Hepatocyte (in vitro differentiated cells): ENCODE measurements at regions not wholly inside any gene's neighbourhood (a gene's known extent, or its start where the extent isn't known, plus 50 kb on each side); places are given as distances from the start of the nearest gene placed in this dataset.

Source experiments
- DNase-seq: peaks from one replicate; pipeline ENCODE4 v3.0.0-alpha.2; 2016; ENCODE audit warnings: low spot score
- H2AFZ ChIP-seq: fragments of 200-600 bp; sonication (generic); 2 replicates; pipeline ENCODE4 v1.6.0; 2016; ENCODE audit warnings: antibody characterized with exemption, mild to moderate bottlenecking
- H3K27ac ChIP-seq: fragments of 200-600 bp; sonication (generic); 2 replicates; pipeline ENCODE4 v1.5.1; 2016; ENCODE audit warnings: mild to moderate bottlenecking
- H3K27me3 ChIP-seq: fragments of 200-600 bp; sonication (generic); 2 replicates; pipeline ENCODE4 v1.6.1; 2016
- H3K36me3 ChIP-seq: fragments of 200-600 bp; sonication (generic); replicated peaks from 2 replicates; pipeline ENCODE4 v1.5.1; 2016; ENCODE audit warnings: low read depth; ENCODE audit not compliant: insufficient read depth
- H3K4me1 ChIP-seq: fragments of 200-600 bp; sonication (generic); 2 replicates; pipeline ENCODE4 v1.5.1; 2016; ENCODE audit warnings: mild to moderate bottlenecking, moderate library complexity; ENCODE audit not compliant: insufficient read depth
- H3K4me2 ChIP-seq: fragments of 200-600 bp; sonication (generic); 2 replicates; pipeline ENCODE4 v1.6.0; 2016
- H3K4me3 ChIP-seq: fragments of 200-600 bp; sonication (generic); 2 replicates; pipeline ENCODE4 v1.5.1; 2016; ENCODE audit warnings: mild to moderate bottlenecking
- H3K79me2 ChIP-seq: fragments of 200-600 bp; sonication (generic); 2 replicates; pipeline ENCODE4 v1.6.0; 2017; ENCODE audit warnings: mild to moderate bottlenecking
- H3K9me2 ChIP-seq: fragments of 200-600 bp; sonication (generic); replicated peaks from 2 replicates; pipeline ENCODE4 v1.6.0; 2017; ENCODE audit warnings: mild to moderate bottlenecking; ENCODE audit not compliant: insufficient read depth
- H3K9me3 ChIP-seq: fragments of 200-600 bp; sonication (generic); 2 replicates; pipeline ENCODE4 v1.5.1; 2016; ENCODE audit warnings: low read depth, mild to moderate bottlenecking
- H4K20me1 ChIP-seq: fragments of 200-600 bp; sonication (generic); 2 replicates; pipeline ENCODE4 v1.6.0; 2016; ENCODE audit warnings: mild to moderate bottlenecking; ENCODE audit not compliant: insufficient read depth, poor library complexity, severe bottlenecking
- EZH2 ChIP-seq: fragments of 200-600 bp; sonication (generic); IDR thresholded peaks from 2 replicates; pipeline ENCODE4 v1.6.1; 2016; ENCODE audit warnings: antibody characterized with exemption, mild to moderate bottlenecking, borderline replicate concordance
- EZH2phosphoT487 ChIP-seq: fragments of 200-600 bp; sonication (generic); IDR thresholded peaks from one replicate; pipeline ENCODE4 v1.6.1; 2018; ENCODE audit warnings: antibody characterized with exemption, mild to moderate bottlenecking, low read depth, moderate library complexity; ENCODE audit not compliant: unreplicated experiment, severe bottlenecking
- WGBS: methylation state at CpG from one replicate; pipeline ENCODE4 v1.1.6; 2016; ENCODE audit warnings: low lambda C conversion rate; ENCODE audit errors: missing lambda C conversion rate; 5-methylcytosine and 5-hydroxymethylcytosine counted together
- TF ChIP-seq, protein P1 (sequence below): fragments of 200-600 bp; sonication (generic); IDR thresholded peaks from 2 replicates; pipeline ENCODE4 v1.5.1; 2016; ENCODE audit warnings: antibody characterized with exemption, mild to moderate bottlenecking; ENCODE audit not compliant: poor library complexity

DNA sequence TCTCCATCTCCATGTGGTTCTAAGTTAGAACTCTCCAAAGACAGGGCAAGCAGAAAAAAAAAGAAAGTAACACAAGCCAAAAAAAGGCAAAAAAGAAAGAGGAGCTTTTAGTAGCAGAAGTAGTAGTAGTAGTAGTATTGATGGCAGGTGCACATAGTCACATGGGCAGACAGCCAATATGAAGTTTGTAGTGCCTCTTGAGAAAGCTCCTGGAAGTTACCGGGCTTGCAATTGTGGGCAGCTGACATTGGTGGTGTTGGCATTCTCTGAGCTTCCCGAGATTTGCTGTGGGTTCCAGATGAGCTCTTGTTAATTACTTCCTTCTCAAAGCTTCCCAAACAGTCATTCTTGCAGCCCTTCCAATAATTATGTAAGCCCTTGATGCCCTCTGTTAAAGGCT lies 1128.5 kb downstream of the TYW1 start:
- no peaks in the 10 kb centered on the region for H3K9me3 ChIP-seq
- H3K4me1 ChIP-seq = no peaks in the 10 kb centered on the region
- WGBS = 81% methylated on average over 2 of the region's 2 CpGs
- no peak overlapping the region for H3K4me2 ChIP-seq
- TF ChIP-seq EZH2 (no peak), EZH2phosphoT487 (no peak)
- TF ChIP-seq, protein P1, sequence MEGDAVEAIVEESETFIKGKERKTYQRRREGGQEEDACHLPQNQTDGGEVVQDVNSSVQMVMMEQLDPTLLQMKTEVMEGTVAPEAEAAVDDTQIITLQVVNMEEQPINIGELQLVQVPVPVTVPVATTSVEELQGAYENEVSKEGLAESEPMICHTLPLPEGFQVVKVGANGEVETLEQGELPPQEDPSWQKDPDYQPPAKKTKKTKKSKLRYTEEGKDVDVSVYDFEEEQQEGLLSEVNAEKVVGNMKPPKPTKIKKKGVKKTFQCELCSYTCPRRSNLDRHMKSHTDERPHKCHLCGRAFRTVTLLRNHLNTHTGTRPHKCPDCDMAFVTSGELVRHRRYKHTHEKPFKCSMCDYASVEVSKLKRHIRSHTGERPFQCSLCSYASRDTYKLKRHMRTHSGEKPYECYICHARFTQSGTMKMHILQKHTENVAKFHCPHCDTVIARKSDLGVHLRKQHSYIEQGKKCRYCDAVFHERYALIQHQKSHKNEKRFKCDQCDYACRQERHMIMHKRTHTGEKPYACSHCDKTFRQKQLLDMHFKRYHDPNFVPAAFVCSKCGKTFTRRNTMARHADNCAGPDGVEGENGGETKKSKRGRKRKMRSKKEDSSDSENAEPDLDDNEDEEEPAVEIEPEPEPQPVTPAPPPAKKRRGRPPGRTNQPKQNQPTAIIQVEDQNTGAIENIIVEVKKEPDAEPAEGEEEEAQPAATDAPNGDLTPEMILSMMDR = no peak
- H3K9me2 ChIP-seq = no peaks in the 10 kb centered on the region
- no peaks in the 10 kb centered on the region for H4K20me1 ChIP-seq
- H3K36me3 ChIP-seq = no peaks in the 10 kb centered on the region
- peaks cover 8% of the 10 kb centered on the region for H3K27me3 ChIP-seq
- H3K27ac ChIP-seq = no peak overlapping the region
- H3K79me2 ChIP-seq = no peaks in the 10 kb centered on the region
- DNase-seq = no peak
- no peak overlapping the region for H3K4me3 ChIP-seq
- no peak overlapping the region for H2AFZ ChIP-seq

DNA sequence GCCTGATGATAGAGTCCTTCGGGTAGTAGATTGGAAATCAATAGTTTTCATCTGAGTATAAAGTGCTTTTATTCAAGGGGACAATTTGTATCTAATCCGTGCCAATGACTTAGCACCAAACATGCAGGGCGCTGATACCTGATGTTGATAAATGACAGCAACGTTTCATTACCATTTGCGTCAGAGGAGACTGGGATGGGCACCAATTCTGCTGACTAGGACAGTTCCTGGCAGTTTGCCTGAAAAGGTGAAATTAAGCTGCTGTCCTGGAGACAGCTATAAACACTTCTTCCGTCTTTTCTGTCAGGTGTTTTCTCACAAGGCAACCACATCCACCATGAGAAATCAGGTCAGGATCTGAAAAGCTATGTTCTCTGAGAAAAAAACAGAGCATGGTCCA lies 1136.4 kb downstream of the TYW1 start:
- H3K27me3 ChIP-seq = peaks cover 21% of the 10 kb centered on the region
- H3K4me3 ChIP-seq = no peak overlapping the region
- H2AFZ ChIP-seq = no peak overlapping the region
- no peaks in the 10 kb centered on the region for H4K20me1 ChIP-seq
- DNase-seq = no peak
- no peak for TF ChIP-seq EZH2phosphoT487
- TF ChIP-seq, protein P1 = no peak
- no peak for TF ChIP-seq EZH2
- no peaks in the 10 kb centered on the region for H3K4me1 ChIP-seq
- no peaks in the 10 kb centered on the region for H3K9me3 ChIP-seq
- WGBS = 87% methylated on average over 6 of the region's 6 CpGs
- H3K27ac ChIP-seq = no peak overlapping the region
- H3K36me3 ChIP-seq = no peaks in the 10 kb centered on the region
- no peak overlapping the region for H3K4me2 ChIP-seq
- H3K79me2 ChIP-seq = no peaks in the 10 kb centered on the region
- no peaks in the 10 kb centered on the region for H3K9me2 ChIP-seq

DNA sequence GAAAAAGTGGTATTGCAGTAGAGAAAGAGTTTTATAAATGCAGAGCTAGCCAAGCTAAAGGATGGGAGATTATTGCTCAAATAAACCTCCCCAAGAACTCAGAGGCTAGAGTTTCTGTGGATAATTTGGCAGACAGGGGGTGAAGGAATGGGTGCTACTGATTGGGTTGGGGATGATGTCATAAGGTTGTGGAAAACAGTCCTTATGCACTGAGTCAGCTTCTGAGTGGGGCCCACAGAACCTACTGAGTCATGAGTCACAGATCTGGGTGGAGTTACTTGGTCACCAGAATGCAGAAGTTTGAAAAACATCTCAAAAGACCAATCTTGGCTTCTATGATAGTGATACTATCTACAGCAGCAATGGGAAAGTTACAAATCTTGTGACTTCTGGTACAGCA lies 1146.7 kb downstream of the TYW1 start:
- DNase-seq = no peak

More for the DNA sequence above, 1146.7 kb downstream of the TYW1 start:
- Histone ChIP-seq H3K79me2 (no peaks in the 10 kb centered on the region), H3K9me3 (no peaks in the 10 kb centered on the region), H3K27ac (no peak overlapping the region), H3K4me2 (no peak overlapping the region), H3K27me3 (peaks cover 6% of the 10 kb centered on the region), H2AFZ (no peak overlapping the region), H3K4me1 (no peaks in the 10 kb centered on the region), H4K20me1 (no peaks in the 10 kb centered on the region), H3K9me2 (no peaks in the 10 kb centered on the region), H3K36me3 (no peaks in the 10 kb centered on the region), H3K4me3 (no peak overlapping the region)
- TF ChIP-seq, protein P1 = no peak
- TF ChIP-seq EZH2 = no peak
- no peak for TF ChIP-seq EZH2phosphoT487
